ENCODE measurements at regions not wholly inside any gene's neighbourhood (a gene's known extent, or its start where the extent isn't known, plus 50 kb on each side); places are given as distances from the start of the nearest gene placed in this dataset.

DNA sequence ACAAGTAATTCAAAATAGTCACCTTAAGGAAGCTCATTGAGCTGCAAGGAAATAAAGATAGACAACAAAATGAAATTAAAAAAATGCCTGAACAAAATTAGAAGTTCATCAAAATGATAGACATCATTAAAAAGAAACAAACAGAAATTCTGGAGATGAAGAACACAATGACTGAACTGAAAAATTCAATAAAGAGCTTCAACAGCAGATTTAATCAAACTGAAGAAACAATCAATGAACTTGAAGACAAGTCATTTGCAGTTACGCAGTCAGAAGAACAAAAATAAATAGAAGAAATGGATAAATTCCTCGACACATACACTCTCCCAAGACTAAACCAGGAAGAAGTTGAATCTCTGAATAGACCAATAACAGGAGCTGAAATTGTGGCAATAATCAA, 390.0 kb upstream of the SPAG17 start:
- no peaks in the 10 kb centered on the region for H3K27me3 ChIP-seq (replicated peaks in 2 of 5; ENCODE audit: control insufficient read depth in 4 of 5, insufficient read depth in 5 of 5, low read length in 4 of 5)
- H3K27ac ChIP-seq (ENCODE audit: insufficient read depth in 1 of 2, low read depth in 1 of 2, low read length in 2 of 2, poor library complexity in 1 of 2, severe bottlenecking in 2 of 2) = no peak overlapping the region
- no CpG with 5 or more reads among the region's 2 CpGs for WGBS (ENCODE audit: insufficient coverage)
- POLR2A ChIA-PET = no interaction called here
- no peaks in the 10 kb centered on the region for H3K4me1 ChIP-seq (ENCODE audit: control extremely low read depth in 1 of 4, control insufficient read depth in 4 of 4, insufficient read depth in 4 of 4, low read length in 3 of 4)
- CTCF ChIA-PET = no interaction called here
- no peak for DNase-seq
- H3K4me3 ChIP-seq (ENCODE audit: control insufficient read depth in 1 of 7, extremely low read depth in 1 of 7, insufficient read depth in 4 of 7, low read depth in 2 of 7, low read length in 6 of 7) = no peak overlapping the region
- H3K9me3 ChIP-seq (ENCODE audit: control extremely low read depth in 1 of 5, control insufficient read depth in 4 of 5, insufficient read depth in 2 of 5, low read depth in 1 of 5, low read length in 4 of 5) = peaks cover 0 to 6% (median 2%) of the 10 kb centered on the region in 5 experiments
- H3K36me3 ChIP-seq (ENCODE audit: control insufficient read depth in 4 of 4, insufficient read depth in 4 of 4, low read length in 3 of 4) = no peaks in the 10 kb centered on the region

- Histone ChIP-seq H3K4me1 (ENCODE audit: control extremely low read depth in 1 of 4, control insufficient read depth in 4 of 4, insufficient read depth in 4 of 4, low read length in 3 of 4) (no peaks in the 10 kb centered on the region), H3K36me3 (ENCODE audit: control insufficient read depth in 4 of 4, insufficient read depth in 4 of 4, low read length in 3 of 4) (no peaks in the 10 kb centered on the region), H3K4me3 (ENCODE audit: control insufficient read depth in 1 of 7, extremely low read depth in 1 of 7, insufficient read depth in 4 of 7, low read depth in 2 of 7, low read length in 6 of 7) (no peak overlapping the region), H3K27me3 (replicated peaks in 2 of 5; ENCODE audit: control insufficient read depth in 4 of 5, insufficient read depth in 5 of 5, low read length in 4 of 5) (no peaks in the 10 kb centered on the region), H3K27ac (ENCODE audit: insufficient read depth in 1 of 2, low read depth in 1 of 2, low read length in 2 of 2, poor library complexity in 1 of 2, severe bottlenecking in 2 of 2) (no peak overlapping the region), H3K9me3 (ENCODE audit: control extremely low read depth in 1 of 5, control insufficient read depth in 4 of 5, insufficient read depth in 2 of 5, low read depth in 1 of 5, low read length in 4 of 5) (no peaks in the 10 kb centered on the region)
- ChIA-PET CTCF (interaction anchor here (0.8 kb wide), 1 partner anchor 14 kb away, joined by 3 read pairs; no protein-coding TSS in a partner anchor), POLR2A (no interaction called here)
- DNase-seq = no peak
- 83% methylated on average over 1 of the region's 2 CpGs for WGBS (ENCODE audit: insufficient coverage)
These were observed 380.1 kb upstream of the SPAG17 start for GRCh38 chr1:118564961-118565703.

DNA sequence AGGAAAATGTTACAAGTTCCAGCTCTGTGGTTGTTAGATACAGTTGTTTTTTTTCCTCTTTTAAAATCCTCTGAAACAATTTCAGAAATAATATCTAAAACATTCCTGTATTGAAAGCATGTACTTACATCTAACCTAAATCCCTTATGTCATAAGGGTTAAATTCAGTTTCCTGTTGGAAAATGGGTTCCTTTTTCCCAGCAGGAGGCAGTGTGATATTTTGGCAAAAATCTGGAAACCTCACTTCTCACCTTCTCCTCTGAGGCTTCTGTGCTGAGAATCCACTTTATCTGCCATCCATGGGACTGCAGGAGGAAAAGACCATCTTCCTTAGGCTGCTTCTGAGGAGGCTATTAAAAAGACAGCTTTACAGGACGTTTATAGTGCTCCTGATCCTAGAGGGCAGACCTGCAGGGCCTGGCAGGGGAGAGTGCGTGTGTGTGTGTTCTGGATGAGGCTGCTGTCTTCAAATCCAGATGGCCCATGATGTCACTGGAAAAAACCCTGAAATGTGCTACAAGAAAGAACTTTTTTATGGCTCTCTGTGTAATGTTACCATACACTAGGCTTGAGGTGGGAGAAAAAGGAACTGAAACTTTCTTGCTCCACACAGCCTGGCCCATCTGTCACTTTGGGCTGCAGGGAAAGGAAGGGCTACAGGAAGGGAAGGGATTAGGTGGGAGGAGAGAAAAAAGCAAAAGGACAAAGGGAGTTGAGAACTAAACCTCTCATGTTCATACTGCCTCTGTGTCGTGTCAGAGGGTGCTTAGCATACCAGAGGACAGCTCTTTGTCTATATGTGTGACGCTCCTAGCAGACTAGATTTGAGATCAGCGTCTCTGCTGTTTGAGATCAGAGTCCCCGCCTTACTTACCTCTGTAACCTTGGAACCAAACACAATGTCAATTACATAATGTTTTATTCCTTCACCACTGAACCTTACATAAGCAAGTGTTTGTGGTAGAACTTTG, 379.2 kb upstream of the SPAG17 start:
- ChIA-PET CTCF (no interaction called here), POLR2A (no interaction called here)
- Histone ChIP-seq H3K36me3 (ENCODE audit: control insufficient read depth in 4 of 4, insufficient read depth in 4 of 4, low read length in 3 of 4) (no peaks in the 10 kb centered on the region), H3K9me3 (ENCODE audit: control extremely low read depth in 1 of 5, control insufficient read depth in 4 of 5, insufficient read depth in 2 of 5, low read depth in 1 of 5, low read length in 4 of 5) (no peaks in the 10 kb centered on the region), H3K4me1 (ENCODE audit: control extremely low read depth in 1 of 4, control insufficient read depth in 4 of 4, insufficient read depth in 4 of 4, low read length in 3 of 4) (no peaks in the 10 kb centered on the region), H3K27ac (ENCODE audit: insufficient read depth in 1 of 2, low read depth in 1 of 2, low read length in 2 of 2, poor library complexity in 1 of 2, severe bottlenecking in 2 of 2) (no peak overlapping the region), H3K4me3 (ENCODE audit: control insufficient read depth in 1 of 7, extremely low read depth in 1 of 7, insufficient read depth in 4 of 7, low read depth in 2 of 7, low read length in 6 of 7) (no peak overlapping the region), H3K27me3 (replicated peaks in 2 of 5; ENCODE audit: control insufficient read depth in 4 of 5, insufficient read depth in 5 of 5, low read length in 4 of 5) (no peaks in the 10 kb centered on the region)
- 75% methylated on average over 5 of the region's 6 CpGs for WGBS (ENCODE audit: insufficient coverage)
- no peak for DNase-seq

- WGBS (ENCODE audit: insufficient coverage) = 83% methylated on average over 2 of the region's 3 CpGs
These were observed 373.9 kb upstream of the SPAG17 start for GRCh38 chr1:118558933-118559332.

GRCh38 chr1:118556936-118557335, 371.9 kb upstream of the SPAG17 start:
- CTCF ChIA-PET = no interaction called here

More at GRCh38 chr1:118558933-118559332, 373.9 kb upstream of the SPAG17 start:
- H3K27ac ChIP-seq (ENCODE audit: insufficient read depth in 1 of 2, low read depth in 1 of 2, low read length in 2 of 2, poor library complexity in 1 of 2, severe bottlenecking in 2 of 2) = no peak overlapping the region
- peaks cover 0 to 2% (median 0%) of the 10 kb centered on the region in 5 experiments for H3K9me3 ChIP-seq (ENCODE audit: control extremely low read depth in 1 of 5, control insufficient read depth in 4 of 5, insufficient read depth in 2 of 5, low read depth in 1 of 5, low read length in 4 of 5)
- H3K4me3 ChIP-seq (ENCODE audit: control insufficient read depth in 1 of 7, extremely low read depth in 1 of 7, insufficient read depth in 4 of 7, low read depth in 2 of 7, low read length in 6 of 7) = no peak overlapping the region
- no peaks in the 10 kb centered on the region for H3K4me1 ChIP-seq (ENCODE audit: control extremely low read depth in 1 of 4, control insufficient read depth in 4 of 4, insufficient read depth in 4 of 4, low read length in 3 of 4)
- ChIA-PET POLR2A (no interaction called here), CTCF (no interaction called here)
- DNase-seq = no peak
- no peaks in the 10 kb centered on the region for H3K36me3 ChIP-seq (ENCODE audit: control insufficient read depth in 4 of 4, insufficient read depth in 4 of 4, low read length in 3 of 4)
- H3K27me3 ChIP-seq (replicated peaks in 2 of 5; ENCODE audit: control insufficient read depth in 4 of 5, insufficient read depth in 5 of 5, low read length in 4 of 5) = no peaks in the 10 kb centered on the region

GRCh38 chr1:118555638-118556037, 370.6 kb upstream of the SPAG17 start:
- Histone ChIP-seq H3K9me3 (ENCODE audit: control extremely low read depth in 1 of 5, control insufficient read depth in 4 of 5, insufficient read depth in 2 of 5, low read depth in 1 of 5, low read length in 4 of 5) (peaks cover 0 to 2% (median 0%) of the 10 kb centered on the region in 5 experiments), H3K36me3 (ENCODE audit: control insufficient read depth in 4 of 4, insufficient read depth in 4 of 4, low read length in 3 of 4) (no peaks in the 10 kb centered on the region), H3K4me3 (ENCODE audit: control insufficient read depth in 1 of 7, extremely low read depth in 1 of 7, insufficient read depth in 4 of 7, low read depth in 2 of 7, low read length in 6 of 7) (no peak overlapping the region), H3K27me3 (replicated peaks in 2 of 5; ENCODE audit: control insufficient read depth in 4 of 5, insufficient read depth in 5 of 5, low read length in 4 of 5) (no peaks in the 10 kb centered on the region), H3K27ac (ENCODE audit: insufficient read depth in 1 of 2, low read depth in 1 of 2, low read length in 2 of 2, poor library complexity in 1 of 2, severe bottlenecking in 2 of 2) (no peak overlapping the region), H3K4me1 (ENCODE audit: control extremely low read depth in 1 of 4, control insufficient read depth in 4 of 4, insufficient read depth in 4 of 4, low read length in 3 of 4) (no peaks in the 10 kb centered on the region)
- no peak for DNase-seq
- ChIA-PET CTCF (no interaction called here), POLR2A (no interaction called here)
- WGBS (ENCODE audit: insufficient coverage) = 67% methylated on average over 1 of the region's 3 CpGs

More at GRCh38 chr1:118556936-118557335, 371.9 kb upstream of the SPAG17 start:
- Histone ChIP-seq H3K4me3 (ENCODE audit: control insufficient read depth in 1 of 7, extremely low read depth in 1 of 7, insufficient read depth in 4 of 7, low read depth in 2 of 7, low read length in 6 of 7) (no peak overlapping the region), H3K36me3 (ENCODE audit: control insufficient read depth in 4 of 4, insufficient read depth in 4 of 4, low read length in 3 of 4) (no peaks in the 10 kb centered on the region), H3K9me3 (ENCODE audit: control extremely low read depth in 1 of 5, control insufficient read depth in 4 of 5, insufficient read depth in 2 of 5, low read depth in 1 of 5, low read length in 4 of 5) (peaks cover 0 to 2% (median 0%) of the 10 kb centered on the region in 5 experiments), H3K27me3 (replicated peaks in 2 of 5; ENCODE audit: control insufficient read depth in 4 of 5, insufficient read depth in 5 of 5, low read length in 4 of 5) (no peaks in the 10 kb centered on the region), H3K4me1 (ENCODE audit: control extremely low read depth in 1 of 4, control insufficient read depth in 4 of 4, insufficient read depth in 4 of 4, low read length in 3 of 4) (no peaks in the 10 kb centered on the region), H3K27ac (ENCODE audit: insufficient read depth in 1 of 2, low read depth in 1 of 2, low read length in 2 of 2, poor library complexity in 1 of 2, severe bottlenecking in 2 of 2) (no peak overlapping the region)
- no CpG with 5 or more reads among the region's 2 CpGs for WGBS (ENCODE audit: insufficient coverage)
- DNase-seq = no peak
- POLR2A ChIA-PET = no interaction called here

- DNase-seq = no peak
- H3K4me1 ChIP-seq (ENCODE audit: control extremely low read depth in 1 of 4, control insufficient read depth in 4 of 4, insufficient read depth in 4 of 4, low read length in 3 of 4) = no peaks in the 10 kb centered on the region
- ChIA-PET CTCF (no interaction called here), POLR2A (no interaction called here)
- no peak overlapping the region for H3K4me3 ChIP-seq (ENCODE audit: control insufficient read depth in 1 of 7, extremely low read depth in 1 of 7, insufficient read depth in 4 of 7, low read depth in 2 of 7, low read length in 6 of 7)
- H3K27ac ChIP-seq (ENCODE audit: insufficient read depth in 1 of 2, low read depth in 1 of 2, low read length in 2 of 2, poor library complexity in 1 of 2, severe bottlenecking in 2 of 2) = no peak overlapping the region
- H3K27me3 ChIP-seq (replicated peaks in 2 of 5; ENCODE audit: control insufficient read depth in 4 of 5, insufficient read depth in 5 of 5, low read length in 4 of 5) = no peaks in the 10 kb centered on the region
- 83% methylated on average over 1 of the region's 3 CpGs for WGBS (ENCODE audit: insufficient coverage)
- peaks cover 0 to 2% (median 0%) of the 10 kb centered on the region in 5 experiments for H3K9me3 ChIP-seq (ENCODE audit: control extremely low read depth in 1 of 5, control insufficient read depth in 4 of 5, insufficient read depth in 2 of 5, low read depth in 1 of 5, low read length in 4 of 5)
- no peaks in the 10 kb centered on the region for H3K36me3 ChIP-seq (ENCODE audit: control insufficient read depth in 4 of 4, insufficient read depth in 4 of 4, low read length in 3 of 4)
These were observed 350.9 kb upstream of the SPAG17 start for GRCh38 chr1:118535901-118536300.

All from common myeloid progenitor, CD34-positive (primary cell).